Suppressor macrophage (primary cell): ENCODE measurements at regions not wholly inside any gene's neighbourhood (a gene's known extent, or its start where the extent isn't known, plus 50 kb on each side); places are given as distances from the start of the nearest gene placed in this dataset.
A peak's percentile ranks its signal among the peaks of the same experiment; 100 is the strongest.
"Not testable (repeated sequence)": the region's sequence is repeated elsewhere in the genome, so short reads cannot be mapped to it uniquely, and the experiment has no call there.

Source experiments
- DNase-seq, 4 experiments: peaks; one replicate each; pipeline ENCODE4 v3.0.0-alpha.2; 2020 to 2022

GRCh38 chr1:224061436-224061835 is 52.5 kb upstream of the FBXO28 start:
- DNase-seq = peak in 3 of 4 experiments; percentile 3 to 8 (median 7)

DNA sequence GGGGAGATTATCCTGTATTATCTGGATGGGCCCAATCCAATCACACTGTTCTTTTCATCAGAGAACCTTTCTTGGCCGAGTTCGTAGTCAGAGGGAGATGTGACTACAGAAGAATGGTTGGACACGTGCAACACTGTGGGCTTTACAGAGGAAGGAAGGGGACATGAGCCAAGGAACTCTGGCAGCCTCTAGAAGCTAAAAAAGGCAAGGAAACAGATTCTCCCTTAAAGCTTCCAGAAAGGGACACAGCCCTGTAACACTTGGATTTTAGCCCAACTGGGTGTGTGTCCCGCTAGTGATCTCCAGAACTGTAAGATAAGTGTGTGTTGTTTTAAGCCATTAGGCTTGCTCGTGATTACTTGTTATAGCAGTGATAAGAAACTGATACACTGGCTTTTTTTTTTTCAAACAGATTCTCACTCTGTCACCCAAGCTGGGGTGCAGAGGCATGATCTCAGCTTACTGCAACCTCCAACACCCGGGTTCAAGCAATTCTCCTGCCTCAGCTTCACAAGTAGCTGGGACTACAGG is 53.9 kb upstream of the FBXO28 start:
- no peak for DNase-seq

- DNase-seq = no peak
Measured at GRCh38 chr1:224058303-224058702, 55.6 kb upstream of the FBXO28 start.

- DNase-seq = peak in 1 of 4 experiments; percentile 12
Measured at GRCh38 chr1:224057461-224058199, 56.3 kb upstream of the FBXO28 start.

GRCh38 chr1:224054611-224055010 is 59.3 kb upstream of the FBXO28 start:
- DNase-seq = peak in 1 of 4 experiments; percentile 21

DNA sequence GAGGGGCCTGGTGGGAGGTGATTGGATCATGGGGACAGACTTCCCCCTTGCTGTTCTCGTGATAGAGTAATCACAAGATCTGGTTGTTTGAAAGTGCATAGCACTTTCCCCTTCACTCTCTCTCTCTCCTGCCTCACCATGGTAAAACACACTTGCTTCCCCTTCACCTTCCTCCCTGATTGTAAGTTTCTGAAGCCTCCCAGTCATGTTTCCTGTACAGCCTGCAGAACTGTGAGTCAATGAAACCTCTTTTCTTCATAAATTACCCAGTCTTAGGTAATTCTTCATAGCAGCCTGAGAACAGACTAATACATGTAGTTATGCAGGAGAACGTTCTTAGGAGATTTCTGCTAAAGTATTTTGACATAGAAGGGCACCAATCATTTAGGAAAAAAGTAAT is 59.9 kb upstream of the FBXO28 start:
- DNase-seq = peak in 2 of 4 experiments; percentile 6 to 29

DNA sequence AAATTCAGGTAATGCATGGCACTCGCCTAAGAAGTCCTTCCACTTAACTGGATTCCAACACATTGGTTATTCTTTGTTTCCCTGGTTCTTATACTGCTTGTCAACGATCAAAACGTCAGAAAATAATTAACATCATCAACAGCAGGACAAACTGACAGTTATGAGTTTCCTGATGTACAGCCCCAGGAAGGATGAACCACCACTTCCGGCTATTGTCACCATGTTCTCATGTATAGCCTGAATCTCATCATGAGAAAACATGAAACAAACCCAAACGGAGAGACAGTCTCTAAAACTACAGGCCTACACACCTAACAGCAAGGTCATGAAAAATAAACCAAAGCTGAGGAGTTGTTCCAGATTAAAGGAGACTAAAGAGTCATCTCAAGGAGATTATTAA is 60.5 kb upstream of the FBXO28 start:
- DNase-seq = no peak

DNA sequence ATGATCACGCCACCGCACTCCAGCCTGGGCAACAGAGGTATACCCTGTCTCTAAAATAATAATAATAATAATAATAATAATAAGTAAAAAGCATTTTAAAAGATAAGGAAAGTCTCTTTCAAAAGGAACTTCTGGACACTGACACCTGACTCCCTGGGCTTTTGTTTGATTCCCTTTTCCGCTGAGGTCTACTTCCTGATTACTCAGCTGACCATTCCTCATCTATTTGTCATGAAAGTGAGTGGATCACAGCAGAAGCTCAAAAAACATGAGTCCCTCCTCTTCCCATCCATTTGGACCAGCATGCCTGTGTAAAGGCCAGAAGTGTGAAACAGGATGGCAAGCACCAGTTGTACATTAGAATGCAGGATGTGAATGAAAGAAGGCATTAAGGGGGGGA is 61.1 kb upstream of the FBXO28 start:
- peak in 3 of 4 experiments; percentile 45 to 50 (median 46) for DNase-seq

- DNase-seq = not testable (repeated sequence)
Measured at GRCh38 chr1:224051782-224052181, 62.1 kb upstream of the FBXO28 start.

- no peak for DNase-seq
Measured at GRCh38 chr1:224051086-224051406, 62.9 kb upstream of the FBXO28 start.

DNA sequence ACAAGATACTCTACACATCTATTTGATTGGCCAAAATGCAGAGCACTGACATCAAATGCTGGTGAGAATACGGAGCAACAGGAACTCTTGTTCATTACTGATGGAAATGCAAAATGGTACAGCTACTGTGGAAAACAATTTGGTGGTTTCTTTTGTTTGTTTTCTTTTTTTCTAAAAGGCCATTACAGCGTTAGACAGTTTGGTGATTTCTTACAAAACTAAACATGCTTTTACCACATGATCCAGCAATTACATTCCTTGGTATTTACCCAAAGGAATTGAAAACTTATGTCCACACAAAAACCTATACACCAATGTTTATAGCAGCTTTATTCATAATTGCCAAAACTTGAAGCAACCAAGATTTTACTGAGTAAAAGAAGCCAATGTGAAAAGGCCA is 66.4 kb upstream of the FBXO28 start:
- DNase-seq = no peak

DNA sequence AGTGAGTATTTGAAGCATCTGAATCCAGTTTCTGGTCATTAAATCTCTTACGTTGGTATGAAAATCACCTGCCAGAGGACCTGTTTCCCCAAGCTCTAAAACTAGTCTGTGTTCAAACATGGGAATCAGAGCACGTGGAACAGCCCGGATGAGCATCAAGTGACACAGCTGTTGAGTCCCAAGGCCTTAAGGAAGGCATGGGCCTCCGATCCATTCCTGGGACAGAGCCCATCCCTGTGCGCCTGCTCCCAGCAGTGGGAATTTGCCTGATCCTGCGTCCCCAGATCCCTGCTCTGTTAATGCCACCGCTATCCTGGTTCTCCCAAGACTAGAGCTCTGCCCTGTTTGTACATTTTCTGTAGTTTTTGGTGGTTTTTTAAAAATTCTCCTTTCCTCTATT is 68.4 kb upstream of the FBXO28 start:
- DNase-seq = no peak

DNA sequence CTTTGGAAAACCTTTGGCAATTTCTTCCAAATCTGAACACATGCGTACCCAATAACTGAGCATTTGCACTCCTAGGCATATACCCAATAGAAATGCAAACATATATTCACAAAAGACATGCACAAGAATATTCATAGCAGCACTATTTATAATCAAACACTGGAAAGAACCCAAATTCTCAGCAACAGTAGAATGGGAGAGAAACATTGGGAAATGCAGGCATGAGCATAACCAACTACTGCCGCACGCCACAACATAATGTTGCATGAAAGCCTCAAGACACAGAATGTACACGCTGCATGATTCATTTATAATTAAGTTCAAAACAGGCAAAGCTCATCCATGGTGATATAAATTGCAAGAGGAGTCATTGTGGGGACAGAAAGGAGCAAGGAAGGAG is 69.5 kb upstream of the FBXO28 start:
- DNase-seq = no peak

GRCh38 chr1:224042557-224043118 is 71.3 kb upstream of the FBXO28 start:
- no peak for DNase-seq

GRCh38 chr1:224041032-224041431 is 72.9 kb upstream of the FBXO28 start:
- no peak for DNase-seq

- not testable (repeated sequence) for DNase-seq
Measured at GRCh38 chr1:224040423-224040822, 73.5 kb upstream of the FBXO28 start.

DNA sequence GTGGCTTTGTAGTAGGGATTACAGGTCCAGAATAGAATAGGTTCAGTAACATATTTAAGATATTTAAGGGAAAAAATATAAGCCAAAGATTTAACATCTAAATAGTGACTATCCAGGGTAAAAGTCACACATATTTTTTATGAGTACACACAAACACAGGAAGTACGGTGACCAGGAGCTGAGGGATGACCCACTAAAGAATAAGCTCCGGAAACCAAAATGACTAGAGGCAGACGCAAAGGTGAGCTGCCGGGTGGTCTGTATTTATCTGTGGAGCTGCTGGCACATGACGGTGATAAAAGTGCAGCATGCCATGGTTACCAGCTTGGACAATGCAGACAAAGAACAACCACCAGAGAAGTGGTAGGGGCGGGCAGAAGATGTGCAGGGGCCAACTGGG is 73.9 kb upstream of the FBXO28 start:
- not testable (repeated sequence) for DNase-seq

GRCh38 chr1:224038832-224039231 is 75.1 kb upstream of the FBXO28 start:
- not testable (repeated sequence) for DNase-seq

- DNase-seq = not testable (repeated sequence)
Measured at GRCh38 chr1:224037362-224037761, 76.5 kb upstream of the FBXO28 start.

- DNase-seq = not testable (repeated sequence)
Measured at GRCh38 chr1:224032608-224033276, 81.2 kb upstream of the FBXO28 start.

DNA sequence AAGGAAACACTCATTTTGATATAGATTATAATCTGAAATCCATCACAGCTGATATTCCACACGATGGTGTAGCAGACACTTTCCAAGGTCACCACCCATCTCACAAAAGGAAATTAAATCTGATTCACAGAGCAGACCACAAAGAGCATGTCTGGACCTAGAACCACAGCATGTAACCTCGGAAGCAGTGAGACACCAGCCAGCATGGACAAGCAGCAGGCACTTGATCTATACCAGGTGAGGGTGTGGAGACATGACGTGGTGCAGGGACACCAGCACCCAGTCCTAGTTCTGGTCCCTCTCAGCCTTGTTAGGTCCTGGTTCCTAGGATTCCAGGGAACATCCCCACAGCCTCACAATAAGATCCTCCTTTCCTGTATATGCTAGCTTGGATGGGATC is 81.9 kb upstream of the FBXO28 start:
- not testable (repeated sequence) for DNase-seq

GRCh38 chr1:224030257-224030656 is 83.7 kb upstream of the FBXO28 start:
- not testable (repeated sequence) for DNase-seq

GRCh38 chr1:224029286-224030025 is 84.5 kb upstream of the FBXO28 start:
- DNase-seq = not testable (repeated sequence)
